Smooth muscle cell (in vitro differentiated cells): ENCODE measurements at regions not wholly inside any gene's neighbourhood (a gene's known extent, or its start where the extent isn't known, plus 50 kb on each side); places are given as distances from the start of the nearest gene placed in this dataset.

Experiments
- DNase-seq: peaks from one replicate; lab custom pipeline; 2025; ENCODE audit not compliant: unreplicated experiment; lab: John Stamatoyannopoulos, UW
- H2AFZ ChIP-seq: fragments of 200-600 bp; sonication (generic); 2 replicates; pipeline ENCODE4 v1.6.0; 2016; ENCODE audit warnings: antibody characterized with exemption, low read depth, mild to moderate bottlenecking
- H3F3A ChIP-seq: fragments of 200-600 bp; sonication (generic); 2 replicates; pipeline ENCODE4 v1.6.0; 2017; ENCODE audit warnings: antibody characterized with exemption, low read depth
- H3K27ac ChIP-seq: fragments of 200-600 bp; sonication (generic); 2 replicates; pipeline ENCODE4 v1.5.1; 2016; ENCODE audit warnings: low read depth, mild to moderate bottlenecking
- H3K27me3 ChIP-seq: fragments of 200-600 bp; sonication (generic); 2 replicates; pipeline ENCODE4 v1.6.1; 2016; ENCODE audit warnings: low read depth, mild to moderate bottlenecking
- H3K36me3 ChIP-seq: fragments of 200-600 bp; sonication (generic); 2 replicates; pipeline ENCODE4 v1.5.1; 2016; ENCODE audit warnings: low read depth
- H3K4me1 ChIP-seq: fragments of 200-600 bp; sonication (generic); 2 replicates; pipeline ENCODE4 v1.5.1; 2016; ENCODE audit warnings: low read depth
- H3K4me2 ChIP-seq: fragments of 200-600 bp; sonication (generic); 2 replicates; pipeline ENCODE4 v1.6.0; 2016; ENCODE audit warnings: mild to moderate bottlenecking
- H3K4me3 ChIP-seq: fragments of 200-600 bp; sonication (generic); 2 replicates; pipeline ENCODE4 v1.5.1; 2016; ENCODE audit warnings: mild to moderate bottlenecking
- H3K79me2 ChIP-seq: fragments of 200-600 bp; sonication (generic); 2 replicates; pipeline ENCODE4 v1.6.0; 2016; ENCODE audit warnings: low read depth, mild to moderate bottlenecking
- H3K9ac ChIP-seq: fragments of 200-600 bp; sonication (generic); 2 replicates; pipeline ENCODE4 v1.6.0; 2016; ENCODE audit warnings: low read depth
- H3K9me3 ChIP-seq: fragments of 200-600 bp; sonication (generic); replicated peaks from 2 replicates; pipeline ENCODE4 v1.5.1; 2016; ENCODE audit warnings: low read depth
- H4K20me1 ChIP-seq: fragments of 200-600 bp; sonication (generic); 2 replicates; pipeline ENCODE4 v1.6.0; 2016; ENCODE audit warnings: low read depth
- CTCF ChIP-seq: fragments of 200-600 bp; sonication (generic); IDR thresholded peaks from 2 replicates; pipeline ENCODE4 v1.5.1; 2017; ENCODE audit warnings: borderline replicate concordance, mild to moderate bottlenecking, antibody characterized with exemption; ENCODE audit not compliant: insufficient read depth, poor library complexity, severe bottlenecking
- WGBS: methylation state at CpG from one replicate; pipeline ENCODE4 v1.1.7; 2016; ENCODE audit warnings: low lambda C conversion rate; 5-methylcytosine and 5-hydroxymethylcytosine counted together

- Histone ChIP-seq H3F3A (no peaks in the 10 kb centered on the region), H3K4me2 (no peak overlapping the region), H3K4me1 (peaks cover 6% of the 10 kb centered on the region), H2AFZ (no peak overlapping the region), H3K36me3 (no peaks in the 10 kb centered on the region), H3K9ac (no peak overlapping the region), H3K27ac (no peak overlapping the region), H3K79me2 (no peaks in the 10 kb centered on the region), H3K27me3 (no peaks in the 10 kb centered on the region), H4K20me1 (no peaks in the 10 kb centered on the region), H3K9me3 (no peaks in the 10 kb centered on the region), H3K4me3 (no peak overlapping the region)
- TF ChIP-seq CTCF = no peak
- WGBS = 93% methylated on average over 12 of the region's 12 CpGs
- DNase-seq = no peak
These were observed 71.2 kb upstream of the SEC11C start for GRCh38 chr18:59068276-59069071.

- Histone ChIP-seq H2AFZ (no peak overlapping the region), H3K36me3 (no peaks in the 10 kb centered on the region), H4K20me1 (no peaks in the 10 kb centered on the region), H3K9ac (no peak overlapping the region), H3K9me3 (no peaks in the 10 kb centered on the region), H3K4me3 (no peak overlapping the region), H3K79me2 (no peaks in the 10 kb centered on the region), H3F3A (no peaks in the 10 kb centered on the region), H3K27me3 (no peaks in the 10 kb centered on the region), H3K4me2 (no peak overlapping the region), H3K27ac (no peak overlapping the region), H3K4me1 (peaks cover 3% of the 10 kb centered on the region)
- peak; percentile 86 for TF ChIP-seq CTCF
- DNase-seq = peak; percentile 41
- WGBS = 34% methylated on average over 19 of the region's 19 CpGs
These were observed 69.3 kb upstream of the SEC11C start for GRCh38 chr18:59070181-59070912.

GRCh38 chr18:59072727-59073421 lies 66.8 kb upstream of the SEC11C start:
- Histone ChIP-seq H3K4me3 (no peak overlapping the region), H3K9ac (no peak overlapping the region), H3F3A (no peaks in the 10 kb centered on the region), H3K79me2 (no peaks in the 10 kb centered on the region), H3K4me1 (no peaks in the 10 kb centered on the region), H3K4me2 (no peak overlapping the region), H4K20me1 (no peaks in the 10 kb centered on the region), H3K36me3 (no peaks in the 10 kb centered on the region), H3K9me3 (no peaks in the 10 kb centered on the region), H3K27ac (no peak overlapping the region), H3K27me3 (no peaks in the 10 kb centered on the region), H2AFZ (no peak overlapping the region)
- DNase-seq = no peak
- 82% methylated on average over 6 of the region's 6 CpGs for WGBS
- TF ChIP-seq CTCF = no peak
